ENCODE measurements at regions not wholly inside any gene's neighbourhood (a gene's known extent, or its start where the extent isn't known, plus 50 kb on each side); places are given as distances from the start of the nearest gene placed in this dataset.

DNA sequence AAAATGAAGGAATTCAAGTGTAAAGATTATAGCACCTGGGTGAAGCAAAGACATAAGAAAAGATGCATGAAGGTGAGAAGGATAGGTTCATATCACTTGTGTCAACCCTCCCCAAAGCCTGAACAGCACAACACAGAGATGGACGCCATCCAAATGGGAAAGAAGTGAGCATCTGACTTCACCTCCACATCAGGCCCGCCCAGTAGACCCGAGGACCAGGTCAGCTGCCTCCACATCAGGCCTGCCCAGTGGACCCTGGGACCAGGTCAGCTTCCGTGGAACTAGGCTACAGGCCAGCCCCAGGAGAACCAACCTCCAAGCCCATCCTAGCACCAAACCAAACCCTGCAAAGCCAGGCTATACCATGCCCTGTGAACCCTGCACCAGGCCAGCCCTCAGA lies 862.9 kb downstream of the UQCRFS1 start:
- TF ChIP-seq CTCF (IDR thresholded peaks at IDR 0.05; ENCODE audit: control insufficient read depth, insufficient read depth, low read depth, low read length, missing control alignments) = no peak
- no peak for DNase-seq (ENCODE audit: low read depth)
- no peak overlapping the region for H3K4me3 ChIP-seq (ENCODE audit: control insufficient read depth, low read depth, low read length)

DNA sequence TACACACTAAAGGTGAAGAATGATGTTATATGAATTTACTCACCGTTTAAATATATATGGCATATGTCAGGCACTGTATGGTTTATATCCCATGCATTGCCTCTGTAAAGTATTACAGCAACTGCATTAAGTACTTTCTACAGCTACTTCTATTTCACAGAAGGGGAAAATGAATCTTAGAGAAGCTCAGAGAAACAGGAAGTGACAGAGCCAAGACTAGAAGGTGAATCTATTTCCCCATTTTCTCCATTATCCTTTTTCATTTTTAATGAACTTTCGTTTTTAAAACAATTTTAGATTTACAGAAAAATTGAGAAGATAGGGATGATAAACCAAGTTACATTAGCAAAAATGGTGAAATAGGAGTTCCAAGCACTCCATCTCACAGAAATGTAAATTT lies 863.3 kb downstream of the UQCRFS1 start:
- no peak for DNase-seq (ENCODE audit: low read depth)
- H3K4me3 ChIP-seq (ENCODE audit: control insufficient read depth, low read depth, low read length) = no peak overlapping the region
- TF ChIP-seq CTCF (IDR thresholded peaks at IDR 0.05; ENCODE audit: control insufficient read depth, insufficient read depth, low read depth, low read length, missing control alignments) = no peak

GRCh38 chr19:28345811-28346210 lies 867.1 kb downstream of the UQCRFS1 start:
- no peak overlapping the region for H3K4me3 ChIP-seq (ENCODE audit: control insufficient read depth, low read depth, low read length)
- DNase-seq (ENCODE audit: low read depth) = no peak
- TF ChIP-seq CTCF (IDR thresholded peaks at IDR 0.05; ENCODE audit: control insufficient read depth, insufficient read depth, low read depth, low read length, missing control alignments) = no peak

GRCh38 chr19:28341810-28342350 lies 871.1 kb downstream of the UQCRFS1 start:
- TF ChIP-seq CTCF (IDR thresholded peaks at IDR 0.05; ENCODE audit: control insufficient read depth, insufficient read depth, low read depth, low read length, missing control alignments) = no peak
- no peak overlapping the region for H3K4me3 ChIP-seq (ENCODE audit: control insufficient read depth, low read depth, low read length)

DNA sequence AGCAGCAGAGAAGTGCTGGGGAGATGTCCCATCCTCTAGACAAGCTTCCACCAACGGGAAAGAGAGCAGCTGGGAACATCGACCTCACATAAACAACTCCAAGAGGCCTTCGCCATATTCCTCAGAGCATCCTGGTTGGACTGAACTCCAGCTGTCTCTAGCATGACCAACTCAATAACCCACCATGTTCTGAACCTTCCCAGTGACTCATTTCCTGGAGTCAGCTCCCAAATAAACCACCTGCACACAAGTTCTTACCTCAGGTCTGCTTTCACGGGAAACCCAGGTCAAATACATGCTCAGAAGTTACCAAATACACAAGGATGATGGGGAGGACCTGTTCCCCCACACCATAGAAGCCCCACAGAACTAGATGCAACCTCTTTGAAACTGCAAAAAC lies 878.5 kb downstream of the UQCRFS1 start:
- H3K4me3 ChIP-seq (ENCODE audit: control insufficient read depth, low read depth, low read length) = no peak overlapping the region
- TF ChIP-seq CTCF (IDR thresholded peaks at IDR 0.05; ENCODE audit: control insufficient read depth, insufficient read depth, low read depth, low read length, missing control alignments) = no peak
- DNase-seq (ENCODE audit: low read depth) = no peak

More at GRCh38 chr19:28341810-28342350, 871.1 kb downstream of the UQCRFS1 start:
- DNase-seq (ENCODE audit: low read depth) = no peak

- no peak for TF ChIP-seq CTCF (IDR thresholded peaks at IDR 0.05; ENCODE audit: control insufficient read depth, insufficient read depth, low read depth, low read length, missing control alignments)
- no peak for DNase-seq (ENCODE audit: low read depth)
- H3K4me3 ChIP-seq (ENCODE audit: control insufficient read depth, low read depth, low read length) = no peak overlapping the region
Observed at GRCh38 chr19:28333909-28334308, 879.0 kb downstream of the UQCRFS1 start.

DNA sequence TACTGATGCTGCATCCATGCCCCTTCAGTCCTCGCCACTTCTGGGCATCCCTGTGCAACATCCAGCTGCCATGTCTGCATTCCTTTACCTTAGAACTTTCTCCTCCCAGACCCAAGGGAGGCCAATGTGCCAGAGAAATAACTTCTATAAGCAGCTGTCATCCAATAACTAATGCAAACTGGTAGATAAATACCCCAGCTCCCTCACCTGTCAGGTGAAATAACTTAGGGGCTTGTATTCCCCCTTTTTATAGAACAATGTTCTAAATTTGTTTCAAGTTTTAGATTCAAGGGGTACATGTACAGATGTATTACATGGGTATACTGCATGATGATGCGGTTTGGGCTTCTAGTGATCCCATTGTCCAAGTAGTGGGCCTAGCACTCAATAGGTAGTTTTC lies 880.1 kb downstream of the UQCRFS1 start:
- DNase-seq (ENCODE audit: low read depth) = no peak
- H3K4me3 ChIP-seq (ENCODE audit: control insufficient read depth, low read depth, low read length) = no peak overlapping the region
- no peak for TF ChIP-seq CTCF (IDR thresholded peaks at IDR 0.05; ENCODE audit: control insufficient read depth, insufficient read depth, low read depth, low read length, missing control alignments)
